CD14-positive monocyte (primary cell): ENCODE measurements at regions not wholly inside any gene's neighbourhood (a gene's known extent, or its start where the extent isn't known, plus 50 kb on each side); places are given as distances from the start of the nearest gene placed in this dataset.

ENCODE experiments used
- DNase-seq, 3 donors: peaks; one replicate each; pipeline ENCODE4 v3.0.0-alpha.2; 2011 to 2022
- H2AFZ ChIP-seq: 2 replicates; pipeline ENCODE4 v1.6.0; 2012; ENCODE audit warnings: mild to moderate bottlenecking, low read depth, low read length, inconsistent platforms; ENCODE audit not compliant: insufficient read depth, poor library complexity, severe bottlenecking
- H3K27ac ChIP-seq, 2 donors: 1 replicate in 1 of 2; 2 replicates in 1 of 2; pipeline ENCODE4 v1.5.1; 2012 to 2013; ENCODE audit warnings: low read length in 2 of 2, control low read depth in 1 of 2, inconsistent platforms in 1 of 2, low read depth in 1 of 2, mild to moderate bottlenecking in 1 of 2
- H3K27me3 ChIP-seq, 2 donors: one replicate each; pipeline versions ENCODE4 v1.6.0 to v1.6.1; 2011 to 2013; ENCODE audit warnings: low read length in 2 of 2; ENCODE audit not compliant: control insufficient read depth in 2 of 2, insufficient read depth in 2 of 2
- H3K36me3 ChIP-seq, 2 donors: replicated peaks in 1 of 2; 1 replicate in 1 of 2; 2 replicates in 1 of 2; pipeline versions ENCODE4 v1.5.1 to v1.6.1; 2012 to 2013; ENCODE audit warnings: low read length in 2 of 2, control low read depth in 1 of 2, inconsistent platforms in 1 of 2, mild to moderate bottlenecking in 1 of 2; ENCODE audit not compliant: insufficient read depth in 2 of 2, control insufficient read depth in 1 of 2
- H3K4me1 ChIP-seq, 2 donors: 1 replicate in 1 of 2; 2 replicates in 1 of 2; pipeline versions ENCODE4 v1.5.1 to v1.6.1; 2012 to 2013; ENCODE audit warnings: low read length in 2 of 2, control low read depth in 1 of 2, inconsistent platforms in 1 of 2, mild to moderate bottlenecking in 1 of 2, moderate library complexity in 1 of 2; ENCODE audit not compliant: insufficient read depth in 2 of 2, control insufficient read depth in 1 of 2
- H3K4me2 ChIP-seq: replicated peaks from 2 replicates; pipeline ENCODE3; 2012; ENCODE audit warnings: low read length, moderate library complexity, mild to moderate bottlenecking; ENCODE audit not compliant: poor library complexity, severe bottlenecking; ENCODE audit errors: extremely low read depth
- H3K4me3 ChIP-seq, 3 experiments: fragments of 200-600 bp in 1 of 3; sonication (generic) in 1 of 3; replicated peaks in 1 of 3; 1 replicate in 2 of 3; 2 replicates in 1 of 3; pipeline ENCODE4 v1.5.1; 2011 to 2013; ENCODE audit warnings: low read length in 3 of 3, mild to moderate bottlenecking in 3 of 3, control low read depth in 2 of 3, low read depth in 2 of 3, inconsistent platforms in 1 of 3, moderate library complexity in 1 of 3
- H3K79me2 ChIP-seq: 2 replicates; pipeline ENCODE4 v1.6.0; 2012; ENCODE audit warnings: mild to moderate bottlenecking, control low read depth, inconsistent platforms, low read length, moderate library complexity; ENCODE audit not compliant: insufficient read depth
- H3K9ac ChIP-seq: 2 replicates; pipeline ENCODE4 v1.6.0; 2017; ENCODE audit warnings: low read length, mild to moderate bottlenecking; ENCODE audit not compliant: insufficient read depth, poor library complexity, severe bottlenecking
- H3K9me3 ChIP-seq, 2 donors: replicated peaks in 1 of 2; 1 replicate in 1 of 2; 2 replicates in 1 of 2; pipeline versions ENCODE4 v1.5.1 to v1.6.1; 2012 to 2013; ENCODE audit warnings: low read length in 2 of 2, control low read depth in 1 of 2; ENCODE audit not compliant: control insufficient read depth in 1 of 2, insufficient read depth in 1 of 2
- H4K20me1 ChIP-seq: 2 replicates; pipeline ENCODE4 v1.6.0; 2012; ENCODE audit warnings: mild to moderate bottlenecking, low read length, control low read depth, moderate library complexity; ENCODE audit not compliant: insufficient read depth
- H3K27ac Mint-ChIP-seq, 7 donors: one replicate each; pipeline ENCODE4 v1.8.0; 2020; ENCODE audit warnings: mild to moderate bottlenecking in 7 of 7, mixed read lengths in 7 of 7, moderate library complexity in 6 of 7, inconsistent platforms in 2 of 7
- H3K27me3 Mint-ChIP-seq, 3 donors: one replicate each; pipeline ENCODE4 v1.8.0; 2021 to 2022; ENCODE audit warnings: low read depth in 3 of 3, mild to moderate bottlenecking in 3 of 3, mixed read lengths in 3 of 3, moderate library complexity in 3 of 3, inconsistent platforms in 1 of 3
- H3K36me3 Mint-ChIP-seq, 2 donors: one replicate each; pipeline ENCODE4 v1.8.0; 2020; ENCODE audit warnings: mixed read lengths in 2 of 2, inconsistent platforms in 1 of 2, mild to moderate bottlenecking in 1 of 2
- H3K4me1 Mint-ChIP-seq: one replicate; pipeline ENCODE4 v1.8.0; 2020; ENCODE audit warnings: mild to moderate bottlenecking, mixed read lengths
- H3K4me3 Mint-ChIP-seq, 2 donors: one replicate each; pipeline ENCODE4 v1.8.0; 2020; ENCODE audit warnings: mild to moderate bottlenecking in 2 of 2, mixed read lengths in 2 of 2, moderate library complexity in 1 of 2
- H3K9me3 Mint-ChIP-seq, 7 donors: one replicate each; pipeline ENCODE4 v1.8.0; 2020 to 2022; ENCODE audit warnings: mixed read lengths in 7 of 7, mild to moderate bottlenecking in 6 of 7, moderate library complexity in 6 of 7, inconsistent platforms in 2 of 7
- WGBS: methylation state at CpG from one replicate; pipeline ENCODE4 v1.1.5; 2013; ENCODE audit warnings: missing lambda C conversion rate; ENCODE audit not compliant: insufficient coverage; 5-methylcytosine and 5-hydroxymethylcytosine counted together
- intact Hi-C, 2 donors: fragments of 100-400 bp; cut with micrococcal nuclease; formaldehyde crosslinking; loops; one replicate each; pipeline versions ENCODE4 v1.15.0 to v1.15.1; 2023
- TF ChIP-seq, protein P1 (sequence below): fragments of 200-600 bp; IDR thresholded peaks from one replicate; pipeline ENCODE4 v1.8.0; 2022; ENCODE audit warnings: antibody characterized with exemption, mild to moderate bottlenecking

DNA sequence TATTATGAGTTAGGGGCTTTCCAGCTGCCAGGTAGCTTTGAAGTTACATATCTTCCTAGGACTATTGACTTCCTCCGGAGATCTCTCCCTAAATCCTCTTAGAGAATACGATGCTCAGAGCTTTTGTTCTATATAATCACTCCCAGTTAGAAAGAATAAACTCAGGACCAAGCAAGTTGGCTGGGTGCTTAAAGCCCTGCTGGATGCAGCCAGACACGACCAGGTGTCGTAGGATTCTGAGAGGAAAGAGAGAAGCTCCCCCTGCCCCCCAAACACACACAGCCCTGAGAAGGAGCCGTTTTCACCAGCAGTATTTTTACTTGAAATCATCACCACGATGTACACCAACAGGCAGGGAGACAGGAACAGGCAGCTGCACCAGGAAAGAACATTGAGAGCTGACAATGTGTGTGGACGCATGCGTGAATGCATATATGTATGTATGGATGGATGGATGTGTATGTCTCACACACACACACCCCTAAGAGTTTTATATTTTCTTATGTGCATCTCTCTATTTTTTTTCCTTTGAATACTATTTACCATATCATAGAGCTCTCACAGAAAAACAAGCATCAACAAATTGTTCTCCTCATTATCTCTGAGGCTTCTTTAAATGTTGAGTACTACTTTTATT is 382.6 kb downstream of the EPHA4 start:
- no peaks in the 10 kb centered on the region for H3K36me3 Mint-ChIP-seq
- H3K9ac ChIP-seq = no peak overlapping the region
- H3K27ac ChIP-seq = no peak overlapping the region
- TF ChIP-seq, protein P1, sequence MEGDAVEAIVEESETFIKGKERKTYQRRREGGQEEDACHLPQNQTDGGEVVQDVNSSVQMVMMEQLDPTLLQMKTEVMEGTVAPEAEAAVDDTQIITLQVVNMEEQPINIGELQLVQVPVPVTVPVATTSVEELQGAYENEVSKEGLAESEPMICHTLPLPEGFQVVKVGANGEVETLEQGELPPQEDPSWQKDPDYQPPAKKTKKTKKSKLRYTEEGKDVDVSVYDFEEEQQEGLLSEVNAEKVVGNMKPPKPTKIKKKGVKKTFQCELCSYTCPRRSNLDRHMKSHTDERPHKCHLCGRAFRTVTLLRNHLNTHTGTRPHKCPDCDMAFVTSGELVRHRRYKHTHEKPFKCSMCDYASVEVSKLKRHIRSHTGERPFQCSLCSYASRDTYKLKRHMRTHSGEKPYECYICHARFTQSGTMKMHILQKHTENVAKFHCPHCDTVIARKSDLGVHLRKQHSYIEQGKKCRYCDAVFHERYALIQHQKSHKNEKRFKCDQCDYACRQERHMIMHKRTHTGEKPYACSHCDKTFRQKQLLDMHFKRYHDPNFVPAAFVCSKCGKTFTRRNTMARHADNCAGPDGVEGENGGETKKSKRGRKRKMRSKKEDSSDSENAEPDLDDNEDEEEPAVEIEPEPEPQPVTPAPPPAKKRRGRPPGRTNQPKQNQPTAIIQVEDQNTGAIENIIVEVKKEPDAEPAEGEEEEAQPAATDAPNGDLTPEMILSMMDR = no peak
- no peak overlapping the region for H2AFZ ChIP-seq
- H4K20me1 ChIP-seq = no peaks in the 10 kb centered on the region
- no peak overlapping the region for H3K4me3 Mint-ChIP-seq
- no peaks in the 10 kb centered on the region for H3K4me1 ChIP-seq
- no peak overlapping the region for H3K4me2 ChIP-seq
- H3K79me2 ChIP-seq = no peaks in the 10 kb centered on the region
- 87% methylated on average over 2 of the region's 8 CpGs for WGBS
- H3K4me1 Mint-ChIP-seq = no peaks in the 10 kb centered on the region
- H3K36me3 ChIP-seq = no peaks in the 10 kb centered on the region
- no peaks in the 10 kb centered on the region for H3K9me3 ChIP-seq
- peaks cover 0 to 2% (median 0%) of the 10 kb centered on the region in 3 donors for H3K27me3 Mint-ChIP-seq
- H3K9me3 Mint-ChIP-seq = peaks cover 0 to 7% (median 4%) of the 10 kb centered on the region in 7 donors
- no peak overlapping the region for H3K4me3 ChIP-seq
- no peak overlapping the region for H3K27ac Mint-ChIP-seq
- DNase-seq = no peak
- intact Hi-C loops = no loop called here
- H3K27me3 ChIP-seq = no peaks in the 10 kb centered on the region

DNA sequence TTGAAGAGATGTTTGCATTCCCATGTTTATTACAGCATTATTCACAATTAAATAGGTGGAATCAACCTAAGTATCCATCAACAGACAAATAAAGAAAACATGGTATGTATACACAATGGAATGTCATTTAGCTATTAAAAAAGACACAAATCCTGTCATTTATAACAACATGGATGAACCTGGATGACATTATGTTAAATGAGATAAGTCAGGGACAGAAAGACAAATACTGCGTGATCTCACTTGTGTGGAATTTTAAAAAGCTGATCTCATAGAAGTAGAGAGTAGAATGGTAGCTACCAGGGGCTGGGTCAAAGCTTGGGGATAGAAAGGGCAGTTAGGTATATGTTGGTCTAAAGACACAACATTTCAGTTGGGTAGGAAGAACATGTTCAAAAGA is 376.3 kb downstream of the EPHA4 start:
- H3K4me3 Mint-ChIP-seq = no peak overlapping the region
- Histone ChIP-seq H3K9me3 (no peaks in the 10 kb centered on the region), H3K27ac (no peak overlapping the region), H3K4me3 (no peak overlapping the region), H2AFZ (no peak overlapping the region), H3K4me1 (no peaks in the 10 kb centered on the region), H3K36me3 (no peaks in the 10 kb centered on the region), H3K9ac (no peak overlapping the region), H3K79me2 (no peaks in the 10 kb centered on the region), H3K27me3 (no peaks in the 10 kb centered on the region), H3K4me2 (no peak overlapping the region), H4K20me1 (no peaks in the 10 kb centered on the region)
- no peak overlapping the region for H3K27ac Mint-ChIP-seq
- peaks cover 0 to 6% (median 1%) of the 10 kb centered on the region in 7 donors for H3K9me3 Mint-ChIP-seq
- 100% methylated on average over 1 of the region's 1 CpG for WGBS
- no peak for DNase-seq
- intact Hi-C loops = no loop called here
- TF ChIP-seq, protein P1 = no peak
- peaks cover 0 to 3% (median 0%) of the 10 kb centered on the region in 3 donors for H3K27me3 Mint-ChIP-seq
- H3K36me3 Mint-ChIP-seq = no peaks in the 10 kb centered on the region
- no peaks in the 10 kb centered on the region for H3K4me1 Mint-ChIP-seq
